ENCODE measurements at regions not wholly inside any gene's neighbourhood (a gene's known extent, or its start where the extent isn't known, plus 50 kb on each side); places are given as distances from the start of the nearest gene placed in this dataset.

DNA sequence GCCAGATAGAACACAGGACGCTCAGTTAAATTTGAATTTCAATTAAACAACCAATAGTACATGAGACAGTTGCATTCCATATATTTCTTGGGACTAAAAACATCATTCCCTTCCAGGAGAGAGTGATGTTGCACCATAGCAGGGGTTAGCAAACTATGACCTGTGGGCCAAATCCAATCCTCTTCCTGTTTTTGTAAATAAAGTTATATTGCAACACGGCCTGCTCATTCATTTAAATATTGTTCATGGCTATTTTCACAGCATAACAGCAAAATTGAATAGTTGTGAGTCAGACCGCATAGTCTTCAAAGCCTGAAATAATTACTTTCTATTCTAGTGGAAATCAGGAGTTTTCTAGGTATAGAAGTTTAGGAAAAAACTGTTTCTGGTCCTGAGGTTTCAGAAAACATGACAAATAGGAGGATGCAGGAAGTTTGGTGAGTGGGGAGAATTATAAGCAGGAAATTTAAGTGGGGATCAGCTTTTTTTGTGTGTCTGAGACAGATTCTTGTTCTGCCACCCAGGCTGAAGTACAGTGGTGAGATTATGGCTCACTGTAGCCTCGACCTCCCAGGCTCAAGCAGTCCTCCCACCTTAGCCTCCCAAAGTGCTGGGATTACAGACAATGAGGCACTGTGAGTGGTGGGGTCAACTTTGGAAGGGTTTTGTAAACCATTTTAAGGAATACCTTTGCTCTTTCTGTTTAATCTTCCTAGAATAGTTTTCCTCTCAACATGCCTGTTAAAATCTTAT lies 131.5 kb downstream of the SOCS6 start:
- TF ChIP-seq, protein P1, sequence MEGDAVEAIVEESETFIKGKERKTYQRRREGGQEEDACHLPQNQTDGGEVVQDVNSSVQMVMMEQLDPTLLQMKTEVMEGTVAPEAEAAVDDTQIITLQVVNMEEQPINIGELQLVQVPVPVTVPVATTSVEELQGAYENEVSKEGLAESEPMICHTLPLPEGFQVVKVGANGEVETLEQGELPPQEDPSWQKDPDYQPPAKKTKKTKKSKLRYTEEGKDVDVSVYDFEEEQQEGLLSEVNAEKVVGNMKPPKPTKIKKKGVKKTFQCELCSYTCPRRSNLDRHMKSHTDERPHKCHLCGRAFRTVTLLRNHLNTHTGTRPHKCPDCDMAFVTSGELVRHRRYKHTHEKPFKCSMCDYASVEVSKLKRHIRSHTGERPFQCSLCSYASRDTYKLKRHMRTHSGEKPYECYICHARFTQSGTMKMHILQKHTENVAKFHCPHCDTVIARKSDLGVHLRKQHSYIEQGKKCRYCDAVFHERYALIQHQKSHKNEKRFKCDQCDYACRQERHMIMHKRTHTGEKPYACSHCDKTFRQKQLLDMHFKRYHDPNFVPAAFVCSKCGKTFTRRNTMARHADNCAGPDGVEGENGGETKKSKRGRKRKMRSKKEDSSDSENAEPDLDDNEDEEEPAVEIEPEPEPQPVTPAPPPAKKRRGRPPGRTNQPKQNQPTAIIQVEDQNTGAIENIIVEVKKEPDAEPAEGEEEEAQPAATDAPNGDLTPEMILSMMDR (IDR thresholded peaks at IDR 0.05 in 4 of 5, conservative IDR thresholded peaks at IDR 0.05 in 1 of 5), result no peak
- TF ChIP-seq POLR2A (IDR thresholded peaks at IDR 0.05), result no peak
